HG03159 (cell line): ENCODE measurements at regions not wholly inside any gene's neighbourhood (a gene's known extent, or its start where the extent isn't known, plus 50 kb on each side); places are given as distances from the start of the nearest gene placed in this dataset.

Experiments
- ATAC-seq: cut with Tn5 transposase; IDR thresholded peaks from one replicate; pipeline ENCODE4 v1.9.1; 2021; ENCODE audit warnings: mild to moderate bottlenecking, moderate library complexity; ENCODE audit not compliant: unreplicated experiment

DNA sequence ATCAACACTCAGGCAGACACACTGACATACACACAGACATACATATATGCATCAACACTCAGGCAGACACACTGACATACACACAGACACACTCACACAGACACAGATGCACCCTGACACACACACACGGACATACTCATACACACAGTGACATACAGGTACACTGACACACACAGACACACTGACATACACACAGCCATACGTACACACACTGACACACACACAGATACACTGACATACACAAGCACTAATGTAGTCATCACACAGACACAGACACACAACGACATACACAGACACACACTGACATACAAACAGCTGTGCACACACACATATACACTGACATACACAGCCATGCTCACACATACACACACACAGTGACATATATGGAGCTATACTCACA lies 131.0 kb upstream of the CSF3R start:
- no peak for ATAC-seq

DNA sequence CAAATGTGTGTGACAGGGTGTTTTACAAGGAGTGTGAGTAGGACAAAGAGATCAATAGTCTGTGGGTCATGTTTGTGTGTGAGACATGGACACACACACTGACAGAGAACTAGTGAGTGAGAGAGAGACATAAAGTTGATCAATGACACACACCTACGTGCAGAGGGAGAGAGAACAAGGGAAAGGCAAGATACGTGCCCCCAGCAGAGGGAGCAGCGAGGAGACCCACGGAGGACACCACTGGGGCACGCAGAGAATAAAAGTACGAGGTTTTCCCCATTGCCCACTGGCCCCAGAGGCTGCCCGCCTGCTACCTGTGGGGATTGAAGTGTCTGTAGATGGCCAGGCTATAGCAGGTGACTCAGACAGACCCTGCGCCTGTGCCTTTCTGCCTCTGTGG lies 130.2 kb upstream of the CSF3R start:
- ATAC-seq = no peak

DNA sequence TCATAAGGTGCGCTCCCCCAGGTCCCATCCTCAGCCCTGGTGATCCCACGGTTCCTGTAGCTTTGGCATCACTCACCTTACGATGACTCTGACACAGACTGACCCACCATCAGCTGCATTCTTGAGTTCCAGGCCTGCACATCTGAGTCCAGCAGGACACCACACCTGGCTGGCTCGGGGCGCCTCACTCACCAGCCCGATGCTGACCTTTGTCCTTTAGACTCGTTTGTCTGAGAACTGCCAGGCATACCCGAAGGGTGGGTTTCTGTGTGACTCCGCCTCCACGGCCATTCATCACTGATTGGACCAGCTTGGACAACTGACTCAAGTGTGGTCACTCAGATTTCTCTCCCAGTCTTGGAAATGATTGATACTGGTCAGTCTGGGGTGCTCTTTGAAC lies 129.4 kb upstream of the CSF3R start:
- ATAC-seq = no peak

DNA sequence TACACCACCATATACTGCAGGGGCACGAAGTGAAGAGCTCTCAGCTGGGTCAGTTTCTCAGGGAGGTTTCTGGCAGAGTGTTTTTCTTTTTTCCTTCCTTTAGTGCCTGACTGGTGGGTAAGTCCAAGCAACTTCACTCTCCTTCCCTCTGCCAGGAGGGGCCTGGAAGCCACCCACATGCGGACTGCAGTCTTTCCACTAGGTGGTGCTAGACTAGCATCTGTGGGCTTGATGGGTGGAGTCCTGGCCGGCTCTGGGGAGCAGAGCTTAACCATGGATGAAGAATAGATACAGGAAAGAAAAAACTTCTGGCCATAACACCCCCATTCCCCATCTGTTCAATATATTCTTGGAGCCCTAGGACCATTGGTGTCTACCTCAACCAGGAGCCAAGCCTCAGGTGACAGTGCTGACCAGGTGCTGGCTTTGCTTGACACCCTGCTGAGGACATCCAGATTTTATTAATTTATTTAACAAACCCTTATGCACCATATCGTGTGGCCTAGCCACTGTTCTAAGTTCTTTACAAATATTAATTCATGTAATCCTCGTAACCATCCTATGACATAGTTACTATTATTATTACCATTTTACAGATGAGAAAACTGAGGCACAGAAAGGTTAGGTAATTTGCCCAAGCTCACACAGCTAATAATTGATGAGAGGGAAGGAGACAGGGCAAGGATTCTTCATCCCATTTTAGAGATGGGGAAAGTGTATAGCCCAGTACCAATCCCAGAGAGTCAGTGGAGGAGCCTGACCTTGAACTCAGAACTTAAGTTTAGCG lies 126.7 kb upstream of the CSF3R start:
- ATAC-seq = no peak

DNA sequence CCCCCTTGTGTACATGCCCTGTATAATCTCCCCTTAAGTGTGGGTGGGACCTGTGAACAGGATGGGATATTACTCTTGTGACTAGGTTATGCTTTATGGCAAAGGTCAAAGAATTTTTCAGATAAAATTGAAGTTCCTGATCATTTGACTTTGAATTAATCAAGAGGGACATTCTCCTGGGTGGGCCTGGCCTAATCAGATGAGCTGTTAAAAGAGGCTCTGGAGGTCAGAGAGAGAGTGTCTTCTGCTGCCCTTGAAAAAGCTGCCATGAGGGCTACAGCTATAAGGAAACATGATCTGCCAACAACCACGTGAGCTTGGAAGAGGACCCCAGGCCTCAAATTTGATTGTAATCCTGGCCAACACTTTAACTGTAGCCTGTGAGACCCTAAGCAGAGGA lies 125.6 kb upstream of the CSF3R start:
- ATAC-seq = no peak

DNA sequence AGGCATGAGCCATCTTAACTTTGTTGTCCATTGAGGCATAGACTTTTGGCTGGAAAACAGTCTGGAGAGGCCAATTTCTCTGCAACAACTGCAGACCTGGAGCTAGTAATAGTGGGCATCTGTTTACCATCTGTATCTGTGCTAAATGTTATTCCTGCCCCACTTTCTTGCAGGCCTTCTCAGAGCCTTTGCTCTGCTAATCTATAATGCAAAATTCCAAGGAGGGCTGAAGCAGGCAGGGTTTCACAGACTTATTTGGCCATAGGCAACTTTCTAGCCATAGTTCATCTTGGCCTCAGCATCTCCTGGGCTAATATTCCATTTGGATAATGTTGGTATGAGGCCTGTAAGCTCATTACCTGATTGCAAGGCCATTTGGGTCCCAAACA lies 124.5 kb upstream of the CSF3R start:
- no peak for ATAC-seq

DNA sequence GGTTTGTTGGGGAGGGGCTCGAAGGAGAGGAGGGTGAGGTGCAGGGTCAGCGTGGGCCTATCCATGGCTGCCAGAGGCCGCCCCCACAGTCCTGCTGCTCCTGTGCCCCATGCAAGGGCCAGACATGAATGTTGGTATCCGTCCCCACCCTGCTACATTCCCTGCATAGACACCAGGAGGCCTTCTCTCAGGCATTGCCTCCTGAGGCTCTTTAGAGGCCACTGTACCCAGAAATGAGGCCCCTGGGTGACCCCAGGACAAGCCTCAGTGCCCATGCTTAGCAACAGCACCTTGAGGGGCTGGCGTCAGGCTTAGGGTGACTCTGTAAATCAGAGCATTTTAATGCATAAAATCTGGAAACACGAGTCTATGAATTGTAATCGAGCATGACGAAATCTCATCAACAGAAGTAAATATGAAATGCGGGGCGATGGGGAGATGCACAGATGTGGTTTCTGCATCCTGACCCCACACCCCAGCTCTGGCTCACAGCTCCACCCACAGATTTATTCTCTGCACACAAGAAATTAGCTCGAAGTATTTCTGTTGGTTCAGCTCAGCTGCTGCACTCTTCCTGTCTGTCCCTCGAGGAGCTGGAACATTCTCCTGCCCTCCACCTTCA lies 124.0 kb upstream of the CSF3R start:
- no peak for ATAC-seq

DNA sequence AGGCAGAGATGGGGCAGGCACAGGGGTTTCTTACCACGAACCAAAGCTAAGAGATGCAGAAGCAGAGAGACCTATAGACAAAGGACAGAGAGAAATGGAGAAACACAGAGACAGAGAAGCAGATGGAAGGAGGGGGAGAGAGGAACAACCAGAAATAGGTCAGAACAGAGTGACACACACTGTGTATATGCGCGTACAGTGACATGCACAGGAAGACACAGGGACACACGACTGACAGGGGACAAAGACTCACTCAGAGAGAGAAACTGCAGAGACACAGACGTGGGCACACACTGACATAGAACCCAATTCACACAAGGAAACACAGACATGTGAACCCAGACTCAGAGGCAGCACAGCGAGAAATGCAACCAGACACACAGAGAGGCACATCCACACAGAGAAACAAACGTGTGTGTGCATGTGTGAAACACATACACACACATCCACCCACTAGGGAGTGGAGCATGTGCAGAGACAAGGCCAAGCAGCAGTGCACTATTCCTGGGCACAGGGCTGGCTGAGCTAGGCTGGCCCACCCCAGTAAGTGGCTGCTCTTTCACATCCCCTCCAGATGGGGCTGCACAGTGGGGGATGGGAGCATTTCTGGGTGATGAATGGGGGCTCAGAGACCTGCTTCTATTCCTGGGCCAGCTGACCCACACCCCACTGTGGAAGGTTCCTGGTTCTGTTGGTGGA lies 123.4 kb upstream of the CSF3R start:
- no peak for ATAC-seq

DNA sequence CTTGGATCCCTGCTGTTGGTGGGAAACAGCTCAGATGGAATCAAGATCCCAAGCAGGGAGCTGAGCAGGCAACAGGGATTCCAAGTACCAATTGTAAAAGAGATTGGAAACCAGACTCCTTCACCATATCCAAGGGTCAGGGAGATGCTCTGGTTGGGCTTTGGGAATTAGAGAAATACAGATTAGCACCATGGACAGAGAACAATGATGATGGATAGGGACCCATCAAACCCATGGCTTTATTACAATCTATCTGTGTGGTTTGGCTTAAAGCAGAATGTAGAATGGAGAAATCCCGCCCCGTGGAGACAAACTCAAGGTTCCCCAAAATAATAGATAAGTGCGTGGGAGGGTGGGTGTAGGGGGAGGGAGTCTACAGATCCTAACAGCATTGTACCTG lies 120.7 kb upstream of the CSF3R start:
- no peak for ATAC-seq

DNA sequence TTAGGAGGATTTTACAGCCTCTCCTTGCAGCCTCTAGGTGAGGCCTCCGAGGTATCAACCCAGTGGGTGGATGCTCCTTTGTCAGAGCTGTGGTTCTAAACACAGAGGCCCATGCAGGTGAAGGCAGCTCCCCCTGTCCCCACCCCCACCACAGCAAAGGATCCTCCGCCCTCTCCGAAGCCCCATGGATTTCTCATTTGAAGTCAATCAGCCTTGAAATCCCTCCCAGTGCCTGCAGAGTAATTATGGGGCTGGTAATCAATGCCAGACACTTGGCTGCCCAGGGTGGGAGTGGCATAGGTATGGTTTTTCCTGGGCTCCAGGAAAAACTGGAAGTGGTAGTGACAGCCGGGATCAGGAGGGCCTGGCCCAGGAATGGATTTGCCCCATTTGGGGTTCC lies 119.5 kb upstream of the CSF3R start:
- no peak for ATAC-seq

DNA sequence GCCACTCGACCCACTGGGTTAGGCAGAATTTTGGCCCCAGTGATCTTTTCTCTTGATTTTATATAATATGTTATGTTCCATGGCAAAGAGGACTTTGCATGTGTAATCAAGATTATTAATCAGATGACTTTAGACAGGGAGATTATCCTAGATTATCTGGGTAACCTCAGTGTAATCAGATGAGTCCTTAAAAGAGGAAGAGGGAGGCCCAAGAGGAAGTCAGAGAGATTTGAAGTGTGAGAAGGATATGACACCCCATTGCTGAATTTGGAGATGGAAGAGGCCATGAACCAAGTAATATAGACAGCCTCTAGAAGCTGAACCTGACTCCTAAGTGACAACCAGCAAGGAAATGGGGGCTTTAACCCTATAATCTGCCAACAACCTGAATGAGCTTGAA lies 117.1 kb upstream of the CSF3R start:
- no peak for ATAC-seq

DNA sequence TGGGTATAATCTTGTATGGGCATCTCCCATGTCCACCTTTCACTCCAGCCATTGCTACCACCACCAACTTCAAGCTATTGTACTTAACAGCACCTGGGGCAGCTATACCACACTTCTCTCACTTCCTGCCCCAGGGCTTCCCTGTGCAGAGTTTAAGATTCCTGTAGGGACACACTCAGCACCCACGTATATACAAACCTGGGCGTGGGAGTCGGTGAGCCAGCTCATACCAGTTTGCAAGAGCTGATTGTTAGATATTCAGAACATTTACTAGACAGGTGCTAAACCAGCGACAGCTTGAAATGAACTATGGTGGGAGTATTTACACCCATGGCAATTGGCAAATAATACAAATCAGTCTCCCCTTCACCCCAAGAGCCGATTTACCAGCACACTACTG lies 114.8 kb upstream of the CSF3R start:
- no peak for ATAC-seq

DNA sequence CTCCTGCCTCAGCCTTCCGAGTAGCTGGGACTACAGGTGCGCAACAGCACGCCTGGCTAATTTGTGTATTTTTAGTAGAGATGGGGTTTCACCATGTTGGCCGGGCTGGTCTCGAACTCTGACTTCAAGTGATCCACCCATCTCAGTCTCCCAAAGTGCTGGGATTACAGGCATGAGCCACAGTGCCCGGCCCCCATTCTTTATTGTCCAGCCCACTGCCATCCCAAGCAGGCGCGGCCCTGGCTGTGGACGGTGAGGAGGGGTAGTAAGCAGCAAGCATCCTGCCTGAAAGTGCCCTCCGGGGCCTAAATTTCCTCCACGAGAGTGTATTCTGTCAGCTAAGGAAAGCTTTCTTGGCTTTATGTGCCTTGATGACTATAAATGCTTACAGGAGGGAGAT lies 113.2 kb upstream of the CSF3R start:
- ATAC-seq = no peak

DNA sequence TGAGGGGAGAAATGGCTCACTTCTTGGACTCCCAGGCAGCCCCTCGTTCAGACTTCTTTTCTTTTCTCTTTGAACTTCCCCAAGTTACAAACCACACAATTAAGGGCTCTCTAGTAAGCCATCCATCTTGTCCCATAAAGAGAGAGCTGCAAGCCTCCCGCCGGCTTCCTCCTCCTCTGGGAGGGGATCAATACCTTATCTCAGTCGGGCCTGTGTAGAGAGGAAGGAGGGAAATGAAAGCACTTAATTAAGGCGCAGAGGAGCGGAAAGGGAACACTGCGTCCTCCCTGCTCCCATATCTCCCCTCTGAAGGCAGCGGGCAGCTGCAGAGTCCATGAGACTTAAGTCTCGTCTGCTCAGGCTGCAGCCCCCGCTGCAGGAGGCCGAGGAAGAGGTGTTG lies 112.6 kb upstream of the CSF3R start:
- ATAC-seq = no peak

DNA sequence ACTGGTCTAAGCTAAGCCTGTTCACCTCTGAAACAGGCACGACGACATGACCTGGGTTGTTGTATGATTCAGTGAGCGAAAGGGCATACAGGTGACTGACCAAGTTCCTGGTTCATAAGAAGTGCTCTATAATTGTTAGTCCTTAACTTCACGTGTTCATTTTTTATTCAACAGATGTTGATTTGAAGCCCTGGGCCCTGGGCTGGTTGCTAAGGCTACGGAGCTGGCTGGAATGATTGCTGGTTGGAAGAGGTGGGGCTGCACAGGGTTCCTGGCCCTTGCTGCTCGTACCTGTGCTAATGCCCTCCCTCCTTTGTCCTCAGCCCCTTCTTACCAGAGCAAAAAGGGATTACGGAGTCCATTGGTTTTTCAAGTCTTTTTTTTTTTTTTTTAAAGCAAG lies 111.3 kb upstream of the CSF3R start:
- ATAC-seq = no peak

DNA sequence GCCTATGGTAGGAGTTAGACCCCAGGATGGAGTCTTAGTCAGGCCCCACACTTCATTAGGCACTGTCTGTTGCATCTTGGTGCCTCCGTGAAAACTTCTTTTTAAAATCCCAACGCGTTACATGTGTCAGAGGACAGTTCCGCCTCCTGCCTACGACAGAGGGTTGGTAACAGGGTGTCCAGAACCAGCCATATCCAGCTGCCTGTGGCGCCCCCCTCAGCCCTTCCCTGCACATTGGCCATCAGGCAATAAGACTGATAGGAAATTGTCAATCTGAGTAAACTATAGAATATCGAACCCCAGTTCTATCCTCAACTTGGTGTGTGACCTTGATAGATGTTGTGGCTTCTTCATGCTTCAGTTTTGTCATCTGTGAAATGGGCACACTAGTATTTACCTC lies 108.6 kb upstream of the CSF3R start:
- ATAC-seq = no peak

DNA sequence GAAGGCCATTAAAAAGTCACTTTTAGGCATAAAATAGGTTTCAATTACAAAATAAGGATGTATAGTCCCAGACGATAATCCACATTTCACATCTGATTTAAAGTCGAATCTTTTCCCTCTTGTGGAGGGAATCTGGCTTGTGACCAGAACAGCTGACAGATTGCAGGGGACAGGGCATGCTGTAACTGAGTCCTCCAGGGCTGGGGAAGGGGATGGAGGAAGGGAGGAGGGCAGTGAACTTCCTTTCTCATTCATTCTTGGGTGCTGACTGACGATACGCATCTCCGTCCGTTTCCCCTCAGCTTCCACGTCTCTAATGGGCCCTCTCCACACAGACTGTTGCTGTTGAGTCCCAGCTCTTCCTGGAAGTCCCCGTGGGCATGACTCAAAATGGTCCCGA lies 108.1 kb upstream of the CSF3R start:
- no peak for ATAC-seq

DNA sequence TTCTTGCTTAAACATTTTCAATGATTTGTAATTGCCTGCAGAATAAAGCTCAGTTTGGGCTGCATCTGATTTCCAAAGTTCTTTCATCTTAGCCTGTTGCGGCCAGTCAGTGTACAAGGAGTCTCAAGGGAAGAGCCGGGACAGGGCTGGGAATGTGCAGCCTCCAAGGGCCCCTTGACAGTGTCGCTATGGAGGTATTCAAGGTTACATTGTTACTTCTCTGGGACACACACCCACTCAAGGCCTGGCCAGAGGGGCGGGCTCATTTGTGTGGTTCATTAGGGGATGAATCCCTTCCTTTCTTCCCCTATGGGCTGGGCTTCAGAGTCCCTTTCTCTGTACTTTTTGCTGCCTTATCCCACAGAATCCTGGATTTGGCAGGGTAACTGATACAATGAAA lies 107.6 kb upstream of the CSF3R start:
- ATAC-seq = no peak

DNA sequence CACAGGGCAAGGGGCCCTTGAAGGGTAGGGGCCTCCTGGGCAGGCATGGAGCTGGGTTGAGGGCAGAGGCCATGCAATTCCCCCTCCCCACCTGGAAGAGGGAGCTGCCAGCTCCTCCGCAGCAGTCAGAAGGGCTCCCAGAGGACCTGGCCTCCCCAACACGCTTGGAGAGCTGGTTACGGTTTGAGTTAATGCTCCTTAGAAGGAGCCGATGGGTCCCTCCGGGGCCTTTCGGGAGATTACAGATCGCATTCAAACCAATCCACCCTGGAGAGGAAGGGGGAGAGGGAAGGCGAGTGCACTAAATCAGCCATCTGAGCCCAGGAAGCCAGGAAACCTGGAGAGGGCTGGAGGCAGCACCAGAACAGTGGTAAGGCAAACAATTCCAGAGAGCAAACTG lies 106.3 kb upstream of the CSF3R start:
- no peak for ATAC-seq

DNA sequence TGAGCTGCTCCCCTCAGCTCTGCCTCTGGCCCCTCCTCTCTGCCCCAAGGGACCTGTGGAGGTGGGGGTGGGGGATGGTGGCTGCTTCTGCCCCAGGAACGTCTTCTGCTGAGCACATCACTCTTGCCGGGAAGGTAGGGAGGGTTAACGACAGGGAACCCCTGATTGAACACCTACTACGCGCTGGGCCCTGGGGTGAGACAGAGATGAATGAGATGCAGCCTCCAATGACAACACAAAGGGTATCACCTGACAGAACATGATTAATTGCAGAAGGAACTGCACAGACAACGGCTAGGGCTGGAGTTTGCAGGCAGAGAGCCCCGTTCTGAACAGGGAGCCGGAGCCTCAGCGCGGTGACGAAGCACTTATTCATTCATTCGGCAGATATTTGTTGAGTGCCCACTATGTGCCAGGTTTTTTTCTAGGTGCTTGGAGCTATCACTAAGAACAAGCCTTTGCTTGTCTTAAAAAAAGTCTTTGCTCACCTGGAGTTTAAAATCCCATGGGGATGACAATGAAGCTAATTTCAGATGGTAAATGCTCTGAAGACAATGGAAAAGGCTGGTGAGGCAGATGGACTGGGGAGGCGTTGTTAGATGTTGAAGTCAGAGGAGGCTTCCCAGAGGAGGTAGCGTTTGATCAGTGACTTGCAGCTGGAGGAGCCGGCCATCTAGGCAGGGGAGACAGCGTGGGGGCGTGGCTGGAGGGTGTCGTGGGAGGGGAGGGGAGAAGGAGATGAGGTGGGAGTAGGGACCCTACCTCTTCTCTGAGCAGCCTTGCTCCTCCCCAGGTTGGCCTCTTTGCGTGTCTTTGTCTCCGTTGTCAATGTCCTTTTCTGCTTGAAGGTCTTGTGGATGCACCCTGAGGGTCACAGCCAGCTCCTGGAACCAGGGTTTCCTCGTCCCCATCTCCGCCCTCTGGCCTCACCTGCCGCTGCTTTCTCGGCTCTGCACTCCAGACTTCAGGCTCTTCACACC lies 103.1 kb upstream of the CSF3R start:
- ATAC-seq = no peak

DNA sequence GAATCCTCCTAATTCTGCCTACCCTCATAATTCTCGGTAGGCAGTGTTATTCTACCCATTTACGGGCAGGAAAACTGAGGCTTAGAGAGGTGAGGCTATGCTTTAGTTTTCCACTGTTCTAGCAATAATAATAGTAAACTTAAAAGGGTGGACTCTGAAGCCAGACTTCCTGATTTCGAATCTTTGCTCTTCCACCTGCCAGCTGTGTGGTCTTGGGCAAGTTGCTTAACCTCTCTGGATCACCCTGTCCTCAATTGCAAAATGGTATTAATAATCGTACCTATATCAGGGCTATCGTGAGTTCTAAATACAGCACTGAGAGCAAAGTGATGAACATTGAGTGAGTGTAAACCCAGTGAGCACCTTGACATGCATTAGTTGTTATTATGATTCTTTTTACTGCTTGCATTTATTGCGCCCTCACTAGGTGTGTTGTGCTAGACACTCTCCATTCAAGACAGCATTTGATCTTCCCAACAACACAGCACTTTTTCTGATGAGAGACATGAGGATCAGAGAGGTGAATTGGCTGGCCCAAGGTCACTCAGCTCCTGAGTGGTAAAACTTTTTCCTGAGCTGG lies 102.3 kb upstream of the CSF3R start:
- ATAC-seq = no peak
